ENCODE measurements at regions not wholly inside any gene's neighbourhood (a gene's known extent, or its start where the extent isn't known, plus 50 kb on each side); places are given as distances from the start of the nearest gene placed in this dataset.

DNA sequence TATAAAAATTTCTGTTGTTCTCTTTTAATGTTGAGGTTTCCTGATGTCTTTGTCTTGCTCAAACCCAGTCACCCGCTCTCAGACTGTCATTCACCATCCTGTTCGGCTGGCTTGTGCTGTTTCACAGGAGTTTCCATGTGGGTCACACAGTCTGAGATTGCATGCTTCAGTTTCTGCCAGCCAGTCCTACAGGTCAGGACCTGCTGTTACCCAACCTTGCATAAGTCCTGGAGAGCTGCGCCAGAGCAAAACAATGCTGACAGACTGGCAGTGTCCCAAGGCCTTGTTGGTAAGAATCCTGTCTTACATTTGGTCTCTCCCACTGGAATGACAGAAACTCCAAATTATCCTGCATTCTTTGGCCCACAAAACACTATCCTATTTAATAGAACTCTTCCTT is 340.0 kb upstream of the SLITRK5 start:
- TF ChIP-seq, protein P1, sequence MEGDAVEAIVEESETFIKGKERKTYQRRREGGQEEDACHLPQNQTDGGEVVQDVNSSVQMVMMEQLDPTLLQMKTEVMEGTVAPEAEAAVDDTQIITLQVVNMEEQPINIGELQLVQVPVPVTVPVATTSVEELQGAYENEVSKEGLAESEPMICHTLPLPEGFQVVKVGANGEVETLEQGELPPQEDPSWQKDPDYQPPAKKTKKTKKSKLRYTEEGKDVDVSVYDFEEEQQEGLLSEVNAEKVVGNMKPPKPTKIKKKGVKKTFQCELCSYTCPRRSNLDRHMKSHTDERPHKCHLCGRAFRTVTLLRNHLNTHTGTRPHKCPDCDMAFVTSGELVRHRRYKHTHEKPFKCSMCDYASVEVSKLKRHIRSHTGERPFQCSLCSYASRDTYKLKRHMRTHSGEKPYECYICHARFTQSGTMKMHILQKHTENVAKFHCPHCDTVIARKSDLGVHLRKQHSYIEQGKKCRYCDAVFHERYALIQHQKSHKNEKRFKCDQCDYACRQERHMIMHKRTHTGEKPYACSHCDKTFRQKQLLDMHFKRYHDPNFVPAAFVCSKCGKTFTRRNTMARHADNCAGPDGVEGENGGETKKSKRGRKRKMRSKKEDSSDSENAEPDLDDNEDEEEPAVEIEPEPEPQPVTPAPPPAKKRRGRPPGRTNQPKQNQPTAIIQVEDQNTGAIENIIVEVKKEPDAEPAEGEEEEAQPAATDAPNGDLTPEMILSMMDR (IDR thresholded peaks at IDR 0.05) = no peak
- TF ChIP-seq EP300 (IDR thresholded peaks at IDR 0.05; ENCODE audit: low read depth) = no peak
- no peak for TF ChIP-seq POLR2AphosphoS5 (IDR thresholded peaks at IDR 0.05)

All from transverse colon (tissue), 4 donors.